Tibial nerve (tissue), 4 donors: ENCODE measurements at regions not wholly inside any gene's neighbourhood (a gene's known extent, or its start where the extent isn't known, plus 50 kb on each side); places are given as distances from the start of the nearest gene placed in this dataset.

ENCODE experiments used
- EP300 ChIP-seq, 2 donors: sonication (generic); formaldehyde crosslinking; IDR thresholded peaks; one replicate each; pipeline ENCODE4 v1.6.1; 2017; ENCODE audit warnings: antibody characterized with exemption in 2 of 2, mild to moderate bottlenecking in 1 of 2
- POLR2A ChIP-seq, 2 donors: fragments of 450-650 bp; IDR thresholded peaks; one replicate each; pipeline ENCODE4 v1.6.1; 2017; ENCODE audit warnings: antibody characterized with exemption in 2 of 2, mild to moderate bottlenecking in 2 of 2, moderate library complexity in 2 of 2
- TF ChIP-seq, protein P1 (sequence below), 5 experiments: fragments of 200-600 bp in 3 of 5; fragments of 450-650 bp in 2 of 5; sonication (generic) in 3 of 5; IDR thresholded peaks; one replicate each; pipeline ENCODE4 v1.5.1; 2016 to 2019; ENCODE audit warnings: antibody characterized with exemption in 5 of 5, mild to moderate bottlenecking in 3 of 5, moderate library complexity in 2 of 5

DNA sequence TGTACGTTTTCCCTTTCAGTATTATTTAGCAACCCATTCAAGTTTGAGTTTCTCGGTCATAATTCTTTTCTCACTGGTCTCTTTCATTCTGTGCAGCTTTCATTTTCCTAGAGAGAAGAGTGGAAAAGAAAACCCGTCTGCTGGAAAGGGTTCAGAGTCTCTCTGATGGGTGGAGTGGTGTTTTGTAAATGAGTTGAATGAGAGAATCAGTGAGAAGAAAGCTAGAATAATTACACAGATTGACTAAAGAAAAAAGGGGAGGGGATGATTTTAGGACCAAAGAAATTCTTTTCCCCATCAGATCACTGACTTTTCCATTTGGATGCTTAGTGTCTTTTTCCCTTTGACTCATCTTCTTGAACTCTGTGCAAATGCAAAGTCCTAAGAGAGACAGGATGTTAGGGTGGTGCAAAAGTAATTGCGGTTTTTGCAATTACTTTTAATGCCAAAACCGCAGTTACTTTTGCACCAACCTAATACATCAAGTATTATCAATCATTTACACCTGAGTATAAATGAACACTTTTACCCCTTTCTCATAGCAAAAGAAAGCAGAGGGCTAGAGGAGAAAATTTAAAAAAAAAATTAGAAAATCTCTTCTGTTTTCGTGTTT, 242.1 kb upstream of the SP4 start:
- TF ChIP-seq EP300 (IDR thresholded peaks at IDR 0.05) (no peak), POLR2A (IDR thresholded peaks at IDR 0.05) (no peak)
- TF ChIP-seq, protein P1, sequence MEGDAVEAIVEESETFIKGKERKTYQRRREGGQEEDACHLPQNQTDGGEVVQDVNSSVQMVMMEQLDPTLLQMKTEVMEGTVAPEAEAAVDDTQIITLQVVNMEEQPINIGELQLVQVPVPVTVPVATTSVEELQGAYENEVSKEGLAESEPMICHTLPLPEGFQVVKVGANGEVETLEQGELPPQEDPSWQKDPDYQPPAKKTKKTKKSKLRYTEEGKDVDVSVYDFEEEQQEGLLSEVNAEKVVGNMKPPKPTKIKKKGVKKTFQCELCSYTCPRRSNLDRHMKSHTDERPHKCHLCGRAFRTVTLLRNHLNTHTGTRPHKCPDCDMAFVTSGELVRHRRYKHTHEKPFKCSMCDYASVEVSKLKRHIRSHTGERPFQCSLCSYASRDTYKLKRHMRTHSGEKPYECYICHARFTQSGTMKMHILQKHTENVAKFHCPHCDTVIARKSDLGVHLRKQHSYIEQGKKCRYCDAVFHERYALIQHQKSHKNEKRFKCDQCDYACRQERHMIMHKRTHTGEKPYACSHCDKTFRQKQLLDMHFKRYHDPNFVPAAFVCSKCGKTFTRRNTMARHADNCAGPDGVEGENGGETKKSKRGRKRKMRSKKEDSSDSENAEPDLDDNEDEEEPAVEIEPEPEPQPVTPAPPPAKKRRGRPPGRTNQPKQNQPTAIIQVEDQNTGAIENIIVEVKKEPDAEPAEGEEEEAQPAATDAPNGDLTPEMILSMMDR (IDR thresholded peaks at IDR 0.05) = no peak
